ENCODE measurements at regions not wholly inside any gene's neighbourhood (a gene's known extent, or its start where the extent isn't known, plus 50 kb on each side); places are given as distances from the start of the nearest gene placed in this dataset.

DNA sequence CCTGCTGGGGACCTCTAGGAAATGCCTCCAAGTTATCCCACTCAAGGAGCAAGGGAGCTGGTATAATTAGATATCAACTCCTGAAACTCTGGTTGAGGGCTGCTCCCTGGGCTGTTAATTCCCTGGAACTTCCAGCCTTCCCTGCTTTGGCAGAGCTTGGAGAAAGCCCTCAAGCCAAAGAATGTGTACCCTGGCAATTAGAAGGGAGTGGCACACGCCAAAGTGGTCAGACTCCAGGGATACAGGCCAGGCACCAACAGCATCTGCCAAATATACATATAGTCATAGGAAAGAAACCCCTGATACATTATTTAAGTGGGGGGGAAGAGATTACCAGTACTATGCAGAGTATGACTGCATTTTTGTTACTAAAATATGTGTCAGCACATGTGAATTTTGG, 616.8 kb downstream of the BCOR start:
- TF ChIP-seq, protein P1, sequence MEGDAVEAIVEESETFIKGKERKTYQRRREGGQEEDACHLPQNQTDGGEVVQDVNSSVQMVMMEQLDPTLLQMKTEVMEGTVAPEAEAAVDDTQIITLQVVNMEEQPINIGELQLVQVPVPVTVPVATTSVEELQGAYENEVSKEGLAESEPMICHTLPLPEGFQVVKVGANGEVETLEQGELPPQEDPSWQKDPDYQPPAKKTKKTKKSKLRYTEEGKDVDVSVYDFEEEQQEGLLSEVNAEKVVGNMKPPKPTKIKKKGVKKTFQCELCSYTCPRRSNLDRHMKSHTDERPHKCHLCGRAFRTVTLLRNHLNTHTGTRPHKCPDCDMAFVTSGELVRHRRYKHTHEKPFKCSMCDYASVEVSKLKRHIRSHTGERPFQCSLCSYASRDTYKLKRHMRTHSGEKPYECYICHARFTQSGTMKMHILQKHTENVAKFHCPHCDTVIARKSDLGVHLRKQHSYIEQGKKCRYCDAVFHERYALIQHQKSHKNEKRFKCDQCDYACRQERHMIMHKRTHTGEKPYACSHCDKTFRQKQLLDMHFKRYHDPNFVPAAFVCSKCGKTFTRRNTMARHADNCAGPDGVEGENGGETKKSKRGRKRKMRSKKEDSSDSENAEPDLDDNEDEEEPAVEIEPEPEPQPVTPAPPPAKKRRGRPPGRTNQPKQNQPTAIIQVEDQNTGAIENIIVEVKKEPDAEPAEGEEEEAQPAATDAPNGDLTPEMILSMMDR (IDR thresholded peaks at IDR 0.05): no peak
- TF ChIP-seq POLR2A (IDR thresholded peaks at IDR 0.05): no peak

All from thyroid gland (tissue), 4 donors.